AG09319 (cell line): ENCODE measurements at regions not wholly inside any gene's neighbourhood (a gene's known extent, or its start where the extent isn't known, plus 50 kb on each side); places are given as distances from the start of the nearest gene placed in this dataset.

Experiments
- DNase-seq: peaks from one replicate; pipeline ENCODE4 v3.0.0-alpha.2; 2010; ENCODE audit warnings: low read depth; ENCODE audit errors: extremely low read depth
- TF ChIP-seq, protein P1 (sequence below): IDR thresholded peaks from 2 replicates; pipeline ENCODE4 v1.5.1; 2011; ENCODE audit warnings: low read depth, mild to moderate bottlenecking, inconsistent platforms, low read length, moderate library complexity

DNA sequence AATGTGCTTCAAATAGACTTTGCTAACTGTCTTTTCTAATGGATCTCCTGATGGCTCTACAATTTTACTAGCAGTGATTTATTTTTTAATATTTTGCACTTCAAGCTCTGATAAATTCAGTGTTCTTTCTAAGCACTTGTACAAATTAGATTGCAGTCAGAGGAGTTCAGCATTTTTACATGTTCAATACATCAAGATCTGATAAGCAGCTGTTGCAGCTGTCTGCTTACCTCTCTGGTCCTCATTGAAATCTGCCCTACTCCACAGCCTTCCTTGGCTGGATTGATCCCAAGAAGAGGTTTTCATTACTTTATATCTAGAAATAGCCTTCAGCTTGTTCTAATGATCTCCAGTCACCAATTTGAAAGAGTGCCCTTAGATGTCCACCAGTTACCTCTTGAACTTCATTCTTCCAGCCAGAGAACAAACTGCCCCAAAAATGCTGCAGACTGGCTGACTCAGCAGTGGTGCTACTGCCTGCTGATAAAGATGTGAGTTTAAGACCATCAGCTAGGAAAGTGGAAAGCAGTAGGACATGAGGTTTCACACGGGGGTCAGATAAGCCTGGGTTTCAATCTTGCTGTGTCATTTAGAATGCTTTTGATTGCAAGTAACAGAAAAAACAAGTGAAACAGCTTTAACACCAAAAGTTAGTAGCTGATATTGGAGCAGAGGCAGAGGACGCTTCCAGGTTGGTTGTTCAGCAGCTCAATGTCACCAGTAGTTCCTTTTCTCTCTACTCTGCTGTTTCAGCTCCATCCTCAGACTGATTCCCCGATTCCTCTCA, 350.9 kb upstream of the NPVF start:
- no peak for DNase-seq
- TF ChIP-seq, protein P1, sequence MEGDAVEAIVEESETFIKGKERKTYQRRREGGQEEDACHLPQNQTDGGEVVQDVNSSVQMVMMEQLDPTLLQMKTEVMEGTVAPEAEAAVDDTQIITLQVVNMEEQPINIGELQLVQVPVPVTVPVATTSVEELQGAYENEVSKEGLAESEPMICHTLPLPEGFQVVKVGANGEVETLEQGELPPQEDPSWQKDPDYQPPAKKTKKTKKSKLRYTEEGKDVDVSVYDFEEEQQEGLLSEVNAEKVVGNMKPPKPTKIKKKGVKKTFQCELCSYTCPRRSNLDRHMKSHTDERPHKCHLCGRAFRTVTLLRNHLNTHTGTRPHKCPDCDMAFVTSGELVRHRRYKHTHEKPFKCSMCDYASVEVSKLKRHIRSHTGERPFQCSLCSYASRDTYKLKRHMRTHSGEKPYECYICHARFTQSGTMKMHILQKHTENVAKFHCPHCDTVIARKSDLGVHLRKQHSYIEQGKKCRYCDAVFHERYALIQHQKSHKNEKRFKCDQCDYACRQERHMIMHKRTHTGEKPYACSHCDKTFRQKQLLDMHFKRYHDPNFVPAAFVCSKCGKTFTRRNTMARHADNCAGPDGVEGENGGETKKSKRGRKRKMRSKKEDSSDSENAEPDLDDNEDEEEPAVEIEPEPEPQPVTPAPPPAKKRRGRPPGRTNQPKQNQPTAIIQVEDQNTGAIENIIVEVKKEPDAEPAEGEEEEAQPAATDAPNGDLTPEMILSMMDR = no peak

DNA sequence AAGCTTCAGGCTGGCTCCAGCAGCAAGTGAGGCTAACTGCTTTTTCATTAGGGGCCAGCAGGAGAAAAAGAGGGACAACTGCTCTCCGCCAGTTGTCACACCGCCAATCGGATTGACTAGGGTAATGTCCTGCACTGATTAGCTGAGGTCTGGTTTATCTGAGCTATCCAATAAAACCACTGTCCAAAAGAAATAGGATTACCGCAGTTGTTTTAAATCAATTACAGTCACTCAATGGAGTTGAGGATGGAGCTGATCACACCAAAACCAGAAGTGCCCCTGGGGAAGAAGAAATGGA, 351.4 kb upstream of the NPVF start:
- TF ChIP-seq, protein P1 = no peak
- DNase-seq = no peak

DNA sequence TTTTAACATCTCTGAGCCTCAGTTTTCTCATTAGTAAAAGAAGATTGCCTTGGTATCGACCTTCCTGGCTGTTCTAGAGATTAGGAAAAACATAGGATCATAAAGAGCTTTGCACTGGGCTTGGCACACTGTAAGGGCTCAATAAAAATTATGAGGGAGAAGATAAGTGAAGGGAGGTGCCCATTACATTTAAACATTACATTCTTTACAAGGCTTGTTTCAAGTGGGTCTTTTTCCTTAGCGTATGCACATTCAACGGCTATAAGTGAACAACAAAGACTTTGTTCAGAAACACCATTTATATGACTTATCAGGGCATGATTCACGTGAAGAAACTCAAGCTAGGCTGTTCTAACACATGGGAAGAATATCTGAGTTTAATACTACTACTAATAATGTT, 351.9 kb upstream of the NPVF start:
- DNase-seq = no peak
- TF ChIP-seq, protein P1 = no peak

DNA sequence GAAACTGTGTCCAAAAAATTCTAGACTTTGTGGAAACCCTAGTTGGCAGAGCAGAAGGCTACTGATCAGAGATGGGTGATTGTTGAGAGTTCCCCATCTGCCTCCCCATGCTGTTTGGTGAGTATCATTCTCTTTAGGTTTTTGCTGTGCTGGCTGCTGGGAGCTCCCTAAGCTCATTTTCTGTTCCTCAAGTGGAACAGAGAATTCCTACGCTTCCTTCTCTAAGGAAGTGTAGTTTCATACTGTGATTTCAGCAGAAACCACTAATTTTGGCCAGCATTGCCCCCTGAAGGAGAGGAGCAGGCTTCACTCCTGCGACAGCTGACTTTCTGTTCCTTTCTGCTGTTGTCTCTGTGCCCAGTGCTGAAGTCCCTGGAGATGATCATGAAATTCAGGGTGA, 355.3 kb upstream of the NPVF start:
- no peak for DNase-seq
- TF ChIP-seq, protein P1 = no peak

DNA sequence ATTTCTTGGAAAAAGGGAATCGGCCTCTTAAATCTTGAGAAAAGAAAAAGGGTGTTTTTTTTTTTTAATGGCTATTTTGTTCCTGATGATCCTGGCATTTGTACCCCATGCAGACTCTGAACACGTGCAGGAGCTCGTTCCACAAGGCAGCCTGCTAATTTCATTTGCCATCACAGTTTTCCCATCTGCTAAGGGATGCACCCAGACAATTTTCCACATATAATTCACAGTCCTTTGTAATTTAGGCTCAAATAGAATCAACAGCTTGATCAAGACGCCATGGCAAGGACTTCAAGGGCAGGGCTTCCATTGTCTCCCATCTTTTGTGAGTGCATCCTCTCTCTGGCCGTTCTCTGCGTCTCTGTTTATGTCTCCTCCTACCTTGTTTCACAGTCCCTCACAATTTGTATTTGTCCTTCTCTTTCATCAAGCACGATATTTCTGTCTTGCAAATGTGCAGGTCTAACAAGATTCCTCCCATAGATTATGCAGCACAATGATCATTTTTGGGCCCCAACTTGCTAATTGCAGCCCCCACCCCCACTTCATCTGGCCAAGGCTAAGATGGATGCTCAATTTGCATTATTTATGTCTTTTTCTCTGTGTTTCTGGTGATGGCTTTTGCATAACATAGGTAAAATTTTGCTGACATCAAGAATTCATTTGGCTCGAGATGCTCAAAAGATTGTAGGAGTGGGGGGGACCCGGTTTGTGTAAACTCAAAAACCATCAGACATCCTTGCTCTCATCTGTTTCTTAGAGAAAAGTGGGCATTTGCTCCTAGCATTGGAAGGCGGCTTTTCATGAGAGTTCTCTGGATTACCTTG, 356.0 kb upstream of the NPVF start:
- TF ChIP-seq, protein P1 = no peak
- DNase-seq = no peak

DNA sequence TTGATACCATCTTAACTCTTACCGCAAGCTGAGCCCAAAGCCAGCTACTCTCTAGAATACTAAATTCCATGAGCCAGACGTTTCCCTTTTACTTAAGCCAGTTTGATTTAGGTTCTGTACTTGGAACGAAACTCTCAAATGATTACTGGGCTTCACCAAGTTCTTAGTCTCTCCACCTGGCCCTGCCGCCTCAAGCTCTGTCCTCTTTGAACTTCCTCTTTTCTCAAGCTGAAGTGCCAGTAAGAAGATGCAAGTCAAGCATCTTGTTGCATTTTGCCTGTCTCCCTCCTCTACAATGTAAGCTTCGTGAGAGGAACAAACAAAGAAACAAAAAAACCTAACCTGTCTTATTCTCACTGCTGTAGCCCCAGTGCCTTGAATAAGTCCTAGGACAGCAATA, 358.2 kb upstream of the NPVF start:
- TF ChIP-seq, protein P1 = no peak
- DNase-seq = no peak

DNA sequence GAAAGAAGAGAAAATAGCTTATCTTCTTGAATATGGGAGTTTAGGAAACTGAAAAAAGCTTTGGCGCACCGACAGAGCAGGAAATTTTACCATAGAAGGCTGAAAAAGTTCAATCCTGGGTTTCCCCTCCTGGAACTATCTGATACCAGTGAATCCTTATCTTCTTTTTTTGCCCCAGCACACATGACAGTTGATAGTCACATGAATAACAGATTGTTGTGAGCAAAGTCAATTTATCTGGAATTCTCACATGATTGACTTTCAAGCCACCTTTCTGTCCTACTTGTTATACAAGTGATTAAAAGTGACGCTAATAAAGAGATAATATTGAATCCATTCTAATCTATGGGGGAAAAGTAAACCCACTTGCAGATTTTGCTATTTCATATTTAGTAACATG, 365.8 kb upstream of the NPVF start:
- TF ChIP-seq, protein P1 = no peak
- no peak for DNase-seq
